ENCODE measurements at regions not wholly inside any gene's neighbourhood (a gene's known extent, or its start where the extent isn't known, plus 50 kb on each side); places are given as distances from the start of the nearest gene placed in this dataset.

DNA sequence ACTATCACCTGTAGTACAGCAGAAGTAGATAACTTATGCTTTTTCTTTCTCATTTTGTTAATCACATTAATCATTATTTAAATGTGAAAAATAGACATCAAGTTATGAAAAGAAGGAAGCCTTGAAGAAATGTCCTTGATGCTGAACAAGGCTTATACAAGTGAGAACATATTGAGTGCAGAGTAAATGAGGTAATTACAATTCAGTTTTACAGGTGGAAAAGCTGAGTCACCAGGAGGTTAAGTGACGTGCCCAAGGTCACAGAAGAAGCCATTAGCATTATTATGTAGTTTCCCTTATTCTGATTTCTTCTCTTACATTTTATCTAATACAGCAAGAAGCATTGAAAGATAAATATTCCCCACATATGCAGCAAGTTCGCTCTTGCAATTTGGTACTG, 998.5 kb upstream of the CDH6 start:
- DNase-seq (ENCODE audit: low read depth), result no peak
- TF ChIP-seq, protein P1, sequence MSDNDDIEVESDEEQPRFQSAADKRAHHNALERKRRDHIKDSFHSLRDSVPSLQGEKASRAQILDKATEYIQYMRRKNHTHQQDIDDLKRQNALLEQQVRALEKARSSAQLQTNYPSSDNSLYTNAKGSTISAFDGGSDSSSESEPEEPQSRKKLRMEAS (IDR thresholded peaks at IDR 0.05; ENCODE audit: low read depth, low read length), result no peak
- no peak for TF ChIP-seq MYC (IDR thresholded peaks at IDR 0.05; ENCODE audit: low read depth, low read length)
- no peak for TF ChIP-seq POLR2A (IDR thresholded peaks at IDR 0.05; ENCODE audit: extremely low read depth, insufficient read length)
- TF ChIP-seq, protein P2, sequence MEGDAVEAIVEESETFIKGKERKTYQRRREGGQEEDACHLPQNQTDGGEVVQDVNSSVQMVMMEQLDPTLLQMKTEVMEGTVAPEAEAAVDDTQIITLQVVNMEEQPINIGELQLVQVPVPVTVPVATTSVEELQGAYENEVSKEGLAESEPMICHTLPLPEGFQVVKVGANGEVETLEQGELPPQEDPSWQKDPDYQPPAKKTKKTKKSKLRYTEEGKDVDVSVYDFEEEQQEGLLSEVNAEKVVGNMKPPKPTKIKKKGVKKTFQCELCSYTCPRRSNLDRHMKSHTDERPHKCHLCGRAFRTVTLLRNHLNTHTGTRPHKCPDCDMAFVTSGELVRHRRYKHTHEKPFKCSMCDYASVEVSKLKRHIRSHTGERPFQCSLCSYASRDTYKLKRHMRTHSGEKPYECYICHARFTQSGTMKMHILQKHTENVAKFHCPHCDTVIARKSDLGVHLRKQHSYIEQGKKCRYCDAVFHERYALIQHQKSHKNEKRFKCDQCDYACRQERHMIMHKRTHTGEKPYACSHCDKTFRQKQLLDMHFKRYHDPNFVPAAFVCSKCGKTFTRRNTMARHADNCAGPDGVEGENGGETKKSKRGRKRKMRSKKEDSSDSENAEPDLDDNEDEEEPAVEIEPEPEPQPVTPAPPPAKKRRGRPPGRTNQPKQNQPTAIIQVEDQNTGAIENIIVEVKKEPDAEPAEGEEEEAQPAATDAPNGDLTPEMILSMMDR (IDR thresholded peaks at IDR 0.05; ENCODE audit: low read depth, low read length), result no peak

GRCh38 chr5:30194595-30194994, 998.9 kb upstream of the CDH6 start:
- TF ChIP-seq MYC (IDR thresholded peaks at IDR 0.05; ENCODE audit: low read depth, low read length), result no peak
- TF ChIP-seq, protein P1 (IDR thresholded peaks at IDR 0.05; ENCODE audit: low read depth, low read length), result no peak
- no peak for TF ChIP-seq POLR2A (IDR thresholded peaks at IDR 0.05; ENCODE audit: extremely low read depth, insufficient read length)
- TF ChIP-seq, protein P2 (IDR thresholded peaks at IDR 0.05; ENCODE audit: low read depth, low read length), result no peak
- H3K4me3 ChIP-seq (ENCODE audit: low read depth, low read length), result no peak overlapping the region
- DNase-seq (ENCODE audit: low read depth), result no peak

More for the DNA sequence above, 998.5 kb upstream of the CDH6 start:
- no peak overlapping the region for H3K4me3 ChIP-seq (ENCODE audit: low read depth, low read length)

DNA sequence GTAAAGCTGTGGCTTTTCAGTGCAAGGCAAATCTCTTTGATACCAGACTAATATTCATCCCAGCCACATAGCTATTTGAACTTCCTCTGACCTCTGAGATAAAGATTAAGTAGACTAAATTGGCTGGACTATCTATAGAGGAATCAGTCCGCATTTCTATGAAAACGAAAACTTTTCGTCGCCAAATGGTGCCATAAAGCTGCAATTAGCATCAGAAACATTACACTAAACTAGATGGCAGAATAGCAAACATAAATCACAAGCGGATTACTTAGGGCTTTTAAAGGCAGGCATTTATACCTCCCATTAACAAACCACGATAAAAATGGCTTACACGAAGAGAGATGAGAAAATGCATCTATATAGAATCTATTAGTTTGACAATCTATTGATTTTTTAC, 1009.7 kb upstream of the CDH6 start:
- no peak overlapping the region for H3K4me3 ChIP-seq (ENCODE audit: low read depth, low read length)

GRCh38 chr5:30156156-30156555, 1037.3 kb upstream of the CDH6 start:
- no peak for DNase-seq (ENCODE audit: low read depth)
- TF ChIP-seq POLR2A (IDR thresholded peaks at IDR 0.05; ENCODE audit: extremely low read depth, insufficient read length) (no peak), MYC (IDR thresholded peaks at IDR 0.05; ENCODE audit: low read depth, low read length) (no peak)
- TF ChIP-seq, protein P2 (IDR thresholded peaks at IDR 0.05; ENCODE audit: low read depth, low read length), result no peak
- TF ChIP-seq, protein P1 (IDR thresholded peaks at IDR 0.05; ENCODE audit: low read depth, low read length), result no peak
- H3K4me3 ChIP-seq (ENCODE audit: low read depth, low read length), result no peak overlapping the region

More for the DNA sequence above, 1009.7 kb upstream of the CDH6 start:
- TF ChIP-seq POLR2A (IDR thresholded peaks at IDR 0.05; ENCODE audit: extremely low read depth, insufficient read length) (no peak), MYC (IDR thresholded peaks at IDR 0.05; ENCODE audit: low read depth, low read length) (no peak)
- TF ChIP-seq, protein P1 (IDR thresholded peaks at IDR 0.05; ENCODE audit: low read depth, low read length), result no peak
- TF ChIP-seq, protein P2 (IDR thresholded peaks at IDR 0.05; ENCODE audit: low read depth, low read length), result no peak
- DNase-seq (ENCODE audit: low read depth), result no peak

DNA sequence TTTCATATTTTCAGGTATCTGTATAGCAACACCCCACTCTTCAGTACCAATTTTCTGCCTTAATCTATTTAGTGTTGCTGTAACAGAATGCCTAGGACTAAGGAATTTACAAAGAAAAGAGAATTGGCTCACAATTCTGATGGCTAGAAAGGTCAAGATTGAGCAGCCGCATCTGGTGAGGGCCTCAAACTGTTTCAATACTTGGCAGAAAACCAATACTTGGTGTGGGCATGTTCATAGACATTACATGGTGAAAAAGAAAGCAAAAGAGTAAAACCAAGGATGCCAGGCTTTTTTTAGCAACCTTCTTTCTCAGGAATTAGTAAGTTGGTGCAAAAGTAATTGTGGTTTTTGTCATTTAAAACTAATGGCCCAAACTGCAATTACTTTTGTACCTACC, 1041.1 kb upstream of the CDH6 start:
- no peak for DNase-seq (ENCODE audit: low read depth)
- TF ChIP-seq, protein P2 (IDR thresholded peaks at IDR 0.05; ENCODE audit: low read depth, low read length), result no peak
- TF ChIP-seq, protein P1 (IDR thresholded peaks at IDR 0.05; ENCODE audit: low read depth, low read length), result no peak
- no peak for TF ChIP-seq POLR2A (IDR thresholded peaks at IDR 0.05; ENCODE audit: extremely low read depth, insufficient read length)
- TF ChIP-seq MYC (IDR thresholded peaks at IDR 0.05; ENCODE audit: low read depth, low read length), result no peak

More for the DNA sequence above, 1041.1 kb upstream of the CDH6 start:
- H3K4me3 ChIP-seq (ENCODE audit: low read depth, low read length), result no peak overlapping the region
